Astrocyte of the cerebellum (primary cell): ENCODE measurements at regions not wholly inside any gene's neighbourhood (a gene's known extent, or its start where the extent isn't known, plus 50 kb on each side); places are given as distances from the start of the nearest gene placed in this dataset.

Experiments
- DNase-seq: peaks from one replicate; pipeline ENCODE4 v3.0.0-alpha.2; 2011; ENCODE audit warnings: low read depth
- H3K4me3 ChIP-seq: 2 replicates; pipeline ENCODE4 v1.5.1; 2011; ENCODE audit warnings: mild to moderate bottlenecking, low read depth, low read length, moderate library complexity
- in situ Hi-C: cut with HindIII; loops from 2 replicates; pipeline ENCODE4 v1.10.0; 2017; ENCODE audit warnings: low sequenced_read_pairs
- TF ChIP-seq, protein P1 (sequence below): IDR thresholded peaks from 2 replicates; pipeline ENCODE4 v1.5.1; 2012; ENCODE audit warnings: low read length, low read depth, moderate library complexity, mild to moderate bottlenecking; ENCODE audit errors: missing control alignments

GRCh38 chr3:164230385-164231094, 847.8 kb downstream of the SI start:
- TF ChIP-seq, protein P1, sequence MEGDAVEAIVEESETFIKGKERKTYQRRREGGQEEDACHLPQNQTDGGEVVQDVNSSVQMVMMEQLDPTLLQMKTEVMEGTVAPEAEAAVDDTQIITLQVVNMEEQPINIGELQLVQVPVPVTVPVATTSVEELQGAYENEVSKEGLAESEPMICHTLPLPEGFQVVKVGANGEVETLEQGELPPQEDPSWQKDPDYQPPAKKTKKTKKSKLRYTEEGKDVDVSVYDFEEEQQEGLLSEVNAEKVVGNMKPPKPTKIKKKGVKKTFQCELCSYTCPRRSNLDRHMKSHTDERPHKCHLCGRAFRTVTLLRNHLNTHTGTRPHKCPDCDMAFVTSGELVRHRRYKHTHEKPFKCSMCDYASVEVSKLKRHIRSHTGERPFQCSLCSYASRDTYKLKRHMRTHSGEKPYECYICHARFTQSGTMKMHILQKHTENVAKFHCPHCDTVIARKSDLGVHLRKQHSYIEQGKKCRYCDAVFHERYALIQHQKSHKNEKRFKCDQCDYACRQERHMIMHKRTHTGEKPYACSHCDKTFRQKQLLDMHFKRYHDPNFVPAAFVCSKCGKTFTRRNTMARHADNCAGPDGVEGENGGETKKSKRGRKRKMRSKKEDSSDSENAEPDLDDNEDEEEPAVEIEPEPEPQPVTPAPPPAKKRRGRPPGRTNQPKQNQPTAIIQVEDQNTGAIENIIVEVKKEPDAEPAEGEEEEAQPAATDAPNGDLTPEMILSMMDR = no peak
- no peak overlapping the region for H3K4me3 ChIP-seq
- in situ Hi-C loops = no loop called here
- no peak for DNase-seq

DNA sequence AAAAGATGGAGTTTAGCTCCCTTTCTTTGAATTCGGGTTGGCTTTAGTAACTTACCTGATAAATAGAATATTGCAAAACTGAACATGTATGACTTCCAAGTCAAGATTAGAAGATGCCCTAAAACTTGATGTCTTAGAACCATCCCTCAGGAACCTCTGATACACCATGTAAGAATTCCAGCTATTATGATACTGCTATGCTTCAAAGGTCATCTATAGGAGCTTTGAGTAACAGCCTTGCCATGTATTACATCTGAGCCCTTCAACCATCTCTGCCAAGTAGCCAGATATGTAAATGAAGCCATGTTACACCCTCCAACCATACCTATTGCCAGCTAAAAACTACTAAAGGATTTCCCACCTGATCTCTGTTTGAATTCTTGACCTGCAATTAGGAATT, 854.2 kb downstream of the SI start:
- in situ Hi-C loops = no loop called here
- TF ChIP-seq, protein P1 = no peak
- H3K4me3 ChIP-seq = no peak overlapping the region
- no peak for DNase-seq

GRCh38 chr3:164222197-164222596, 856.1 kb downstream of the SI start:
- in situ Hi-C loops = no loop called here
- H3K4me3 ChIP-seq = no peak overlapping the region
- no peak for DNase-seq
- TF ChIP-seq, protein P1 = no peak

GRCh38 chr3:164221297-164221696, 857.0 kb downstream of the SI start:
- in situ Hi-C loops = no loop called here
- DNase-seq = no peak
- H3K4me3 ChIP-seq = no peak overlapping the region
- TF ChIP-seq, protein P1 = no peak

DNA sequence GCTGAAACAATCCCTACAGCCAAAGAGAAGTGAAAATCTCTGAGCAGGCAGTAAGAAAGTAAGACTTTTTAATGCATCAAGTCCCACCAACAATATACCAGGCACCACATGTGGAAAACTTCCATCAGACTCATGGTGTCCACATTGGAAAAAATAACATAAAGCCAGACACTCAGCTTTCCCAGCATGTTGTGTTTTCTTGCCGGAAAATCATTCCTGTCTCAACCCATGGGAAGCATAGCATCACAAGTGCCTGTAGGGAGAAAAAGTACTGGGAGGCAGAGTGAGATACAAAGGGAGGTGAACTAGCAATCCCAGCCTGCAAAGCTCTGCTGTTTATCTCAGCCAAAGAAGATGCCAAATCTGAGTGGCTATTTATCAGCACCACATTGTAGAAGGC, 868.9 kb downstream of the SI start:
- H3K4me3 ChIP-seq = no peak overlapping the region
- DNase-seq = no peak
- TF ChIP-seq, protein P1 = no peak
- in situ Hi-C loops = no loop called here

GRCh38 chr3:164208821-164209220, 869.5 kb downstream of the SI start:
- in situ Hi-C loops = no loop called here
- TF ChIP-seq, protein P1 = no peak
- DNase-seq = no peak

More at GRCh38 chr3:164208821-164209220, 869.5 kb downstream of the SI start:
- H3K4me3 ChIP-seq = no peak overlapping the region
